ENCODE measurements at regions not wholly inside any gene's neighbourhood (a gene's known extent, or its start where the extent isn't known, plus 50 kb on each side); places are given as distances from the start of the nearest gene placed in this dataset.

GRCh38 chr7:156174428-156174827 is 362.2 kb upstream of the SHH start:
- TF ChIP-seq POLR2A (IDR thresholded peaks at IDR 0.05) (no peak), POLR2AphosphoS5 (IDR thresholded peaks at IDR 0.05) (no peak)
- TF ChIP-seq, protein P1, sequence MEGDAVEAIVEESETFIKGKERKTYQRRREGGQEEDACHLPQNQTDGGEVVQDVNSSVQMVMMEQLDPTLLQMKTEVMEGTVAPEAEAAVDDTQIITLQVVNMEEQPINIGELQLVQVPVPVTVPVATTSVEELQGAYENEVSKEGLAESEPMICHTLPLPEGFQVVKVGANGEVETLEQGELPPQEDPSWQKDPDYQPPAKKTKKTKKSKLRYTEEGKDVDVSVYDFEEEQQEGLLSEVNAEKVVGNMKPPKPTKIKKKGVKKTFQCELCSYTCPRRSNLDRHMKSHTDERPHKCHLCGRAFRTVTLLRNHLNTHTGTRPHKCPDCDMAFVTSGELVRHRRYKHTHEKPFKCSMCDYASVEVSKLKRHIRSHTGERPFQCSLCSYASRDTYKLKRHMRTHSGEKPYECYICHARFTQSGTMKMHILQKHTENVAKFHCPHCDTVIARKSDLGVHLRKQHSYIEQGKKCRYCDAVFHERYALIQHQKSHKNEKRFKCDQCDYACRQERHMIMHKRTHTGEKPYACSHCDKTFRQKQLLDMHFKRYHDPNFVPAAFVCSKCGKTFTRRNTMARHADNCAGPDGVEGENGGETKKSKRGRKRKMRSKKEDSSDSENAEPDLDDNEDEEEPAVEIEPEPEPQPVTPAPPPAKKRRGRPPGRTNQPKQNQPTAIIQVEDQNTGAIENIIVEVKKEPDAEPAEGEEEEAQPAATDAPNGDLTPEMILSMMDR (IDR thresholded peaks at IDR 0.05) = no peak
